A549 (cell line): ENCODE measurements at regions not wholly inside any gene's neighbourhood (a gene's known extent, or its start where the extent isn't known, plus 50 kb on each side); places are given as distances from the start of the nearest gene placed in this dataset.

Experiments
- ATAC-seq, 2 experiments: fragments of 200-7000 bp in 1 of 2; fragments of >200 bp in 1 of 2; cut with Nextera tagmentation in 1 of 2; cut with Tn5 transposase in 1 of 2; 3 replicates each; pipeline versions ENCODE4 v1.8.0 to v1.9.1; 2018 to 2020; ENCODE audit warnings: mild to moderate bottlenecking in 1 of 2, moderate library complexity in 1 of 2
- CTCF ChIA-PET: fragments of 300-600 bp; sonication (Branson Sonifier 250); formaldehyde crosslinking; extraction: SDS; loops from one replicate; lab custom pipeline; 2021; ENCODE audit warnings: antibody characterized with exemption, inconsistent platforms; lab: Yijun Ruan, JAX
- POLR2A ChIA-PET: fragments of 350-600 bp; formaldehyde crosslinking; extraction: SDS; loops from one replicate; lab custom pipeline; 2021; ENCODE audit warnings: antibody characterized with exemption, inconsistent platforms; lab: Yijun Ruan, JAX
- DNase-seq, 2 experiments: peaks; one replicate each; pipeline versions ENCODE4 v3.0.0 to v3.0.0-alpha.2; 2011 to 2016; ENCODE audit warnings: low read depth in 1 of 2, low spot score in 1 of 2
- FAIRE-seq: peaks from 2 replicates; lab custom pipeline; 2011; peaks lifted over from hg19 to GRCh38; lab: Jason Lieb, UNC
- H3K27ac ChIP-seq, 2 experiments: fragments of >200 bp; sonication (Bioruptor Twin); formaldehyde crosslinking; 3 replicates each; pipeline ENCODE4 v1.5.1; 2016 to 2017
- H3K4me1 ChIP-seq: fragments of >200 bp; sonication (Bioruptor Twin); formaldehyde crosslinking; 3 replicates; pipeline ENCODE4 v1.6.1; 2016
- H3K4me2 ChIP-seq: fragments of >200 bp; sonication (Bioruptor Twin); formaldehyde crosslinking; 3 replicates; pipeline ENCODE4 v1.6.1; 2016
- H3K4me3 ChIP-seq: fragments of >200 bp; sonication (Bioruptor Twin); formaldehyde crosslinking; 3 replicates; pipeline ENCODE4 v1.5.1; 2016
- H3K9me3 ChIP-seq: fragments of >200 bp; sonication (Bioruptor Twin); formaldehyde crosslinking; 3 replicates; pipeline ENCODE4 v1.6.1; 2016
- CBX2 ChIP-seq: fragments of 200-600 bp; sonication (generic); IDR thresholded peaks from 2 replicates; pipeline ENCODE4 v1.6.1; 2016; ENCODE audit warnings: low read depth, mild to moderate bottlenecking, borderline replicate concordance
- CHD2 ChIP-seq: fragments of 150-350 bp; IDR thresholded peaks from 2 replicates; pipeline ENCODE4 v1.6.1; 2014; ENCODE audit warnings: low read length; ENCODE audit not compliant: partially characterized antibody
- ELK1 ChIP-seq: fragments of 150-350 bp; IDR thresholded peaks from 2 replicates; pipeline ENCODE4 v1.6.1; 2014; ENCODE audit warnings: low read depth, mild to moderate bottlenecking, low read length
- EP300 ChIP-seq, 2 experiments: fragments of >200 bp; sonication (Bioruptor Twin); formaldehyde crosslinking; IDR thresholded peaks; 2 replicates in 1 of 2; 3 replicates in 1 of 2; pipeline ENCODE4 v1.6.1; 2016 to 2017
- ESRRA ChIP-seq: fragments of 150-350 bp; IDR thresholded peaks from 2 replicates; pipeline ENCODE4 v1.6.1; 2014; ENCODE audit warnings: mild to moderate bottlenecking, low read length, borderline replicate concordance
- HOXA7 ChIP-seq: fragments of 250-450 bp; sonication (Bioruptor Pico); IDR thresholded peaks from 2 replicates; pipeline ENCODE4 v1.5.0; 2020; ENCODE audit warnings: mild to moderate bottlenecking, moderate library complexity
- HOXB13 ChIP-seq: fragments of 250-450 bp; sonication (Bioruptor Pico); IDR thresholded peaks from 2 replicates; pipeline ENCODE4 v1.5.0; 2020; ENCODE audit warnings: low read depth, mild to moderate bottlenecking, moderate library complexity
- KDM1A ChIP-seq: fragments of 200-600 bp; sonication (generic); IDR thresholded peaks from 2 replicates; pipeline ENCODE4 v1.6.1; 2016; ENCODE audit warnings: low read depth, mild to moderate bottlenecking
- MAX ChIP-seq: IDR thresholded peaks from 2 replicates; pipeline ENCODE4 v1.6.1; 2012
- MYC ChIP-seq: IDR thresholded peaks from 2 replicates; pipeline ENCODE4 v1.6.1; 2012; ENCODE audit warnings: mild to moderate bottlenecking, inconsistent platforms, low read length, improper control_type of control experiment, borderline replicate concordance
- NR3C1 ChIP-seq: fragments of >200 bp; sonication (Bioruptor Twin); formaldehyde crosslinking; IDR thresholded peaks from 3 replicates; pipeline ENCODE4 v1.6.1; 2017
- PBX3 ChIP-seq: IDR thresholded peaks from 2 replicates; pipeline ENCODE4 v1.6.1; 2012
- POLR2A ChIP-seq: IDR thresholded peaks from 2 replicates; pipeline ENCODE4 v1.6.1; 2012; ENCODE audit warnings: mild to moderate bottlenecking, low read length
- POLR2AphosphoS2 ChIP-seq: conservative IDR thresholded peaks from 2 replicates; pipeline ENCODE4 v1.6.1; 2012; ENCODE audit warnings: low read length, improper control_type of control experiment, inconsistent platforms
- REST ChIP-seq: fragments of 200-600 bp; sonication (generic); IDR thresholded peaks from 2 replicates; pipeline ENCODE4 v1.6.1; 2016; ENCODE audit warnings: antibody characterized with exemption, mild to moderate bottlenecking, moderate library complexity
- SMC3 ChIP-seq: fragments of >200 bp; sonication (Bioruptor Twin); formaldehyde crosslinking; IDR thresholded peaks from 3 replicates; pipeline ENCODE4 v1.6.1; 2018; ENCODE audit warnings: inconsistent platforms
- TP53 ChIP-seq: fragments of 250-450 bp; sonication (Bioruptor Pico); IDR thresholded peaks from 2 replicates; pipeline ENCODE4 v1.5.0; 2021; ENCODE audit warnings: mild to moderate bottlenecking, moderate library complexity
- USF2 ChIP-seq: fragments of 450-650 bp; IDR thresholded peaks from 2 replicates; pipeline ENCODE4 v1.6.1; 2014; ENCODE audit warnings: antibody characterized with exemption
- WGBS: methylation state at CpG from one replicate; pipeline ENCODE4 v1.1.6; 2017; ENCODE audit errors: missing lambda C conversion rate; 5-methylcytosine and 5-hydroxymethylcytosine counted together

- ATAC-seq: no peak
- WGBS: 94% methylated on average over 2 of the region's 2 CpGs
- Histone ChIP-seq H3K27ac (peak overlapping the region; percentile 87 to 88), H3K4me2 (no peak overlapping the region), H3K4me1 (peaks cover 80% of the 10 kb centered on the region), H3K9me3 (no peaks in the 10 kb centered on the region), H3K4me3 (no peak overlapping the region)
- FAIRE-seq: no peak
- ChIA-PET CTCF (interaction anchor here (1.1 to 2.0 kb wide), 3 partner anchors 9 to 67 kb away, joined by 3 to 13 read pairs (median 5); no protein-coding TSS in a partner anchor), POLR2A (no interaction called here)
- TF ChIP-seq CBX2 (no peak), USF2 (no peak)
- TF ChIP-seq, all 56 proteins: peak for 0
- no peak for DNase-seq
These were observed 101.2 kb upstream of the PGRMC2 start for GRCh38 chr4:128388796-128389195.

GRCh38 chr4:128388352-128388630 is 100.7 kb upstream of the PGRMC2 start:
- Histone ChIP-seq H3K9me3 (no peaks in the 10 kb centered on the region), H3K4me1 (peaks cover 78% of the 10 kb centered on the region), H3K4me3 (no peak overlapping the region), H3K4me2 (peak overlapping the region; percentile 75), H3K27ac (peak overlapping the region; percentile 87 to 88)
- FAIRE-seq (no peak), DNase-seq (peak in 1 of 2 experiments; percentile 35), ATAC-seq (no peak)
- ChIA-PET CTCF (interaction anchor here (1.0 to 2.0 kb wide), 3 partner anchors 8 to 186 kb away, joined by 3 to 13 read pairs (median 5); no protein-coding TSS in a partner anchor), POLR2A (interaction anchor here (0.5 to 1.2 kb wide), 2 partner anchors 30 to 427 kb away, joined by 3 read pairs; no protein-coding TSS in a partner anchor)
- TF ChIP-seq ELK1 (no peak), HOXB13 (CRISPR knock-in tag) (no peak), NR3C1 (no peak), POLR2AphosphoS2 (no peak), TP53 (CRISPR knock-in tag) (no peak), PBX3 (no peak)
- 59% methylated on average over 3 of the region's 3 CpGs for WGBS

- 81% methylated on average over 2 of the region's 2 CpGs for WGBS
- ATAC-seq (no peak; a peak in 2 of 6 replicates), DNase-seq (no peak), FAIRE-seq (no peak)
- ChIA-PET CTCF (interaction anchor here (0.6 to 2.0 kb wide), 5 partner anchors 8 to 364 kb away, joined by 3 to 13 read pairs (median 3); no protein-coding TSS in a partner anchor), POLR2A (interaction anchor here (0.5 to 2.2 kb wide), 5 partner anchors 30 to 427 kb away, joined by 3 to 5 read pairs (median 3); partner anchors contain the start of gene PGRMC2)
- Histone ChIP-seq H3K4me3 (no peak overlapping the region), H3K4me2 (peak overlapping the region; percentile 75), H3K4me1 (peaks cover 73% of the 10 kb centered on the region), H3K9me3 (no peaks in the 10 kb centered on the region)
- TF ChIP-seq SMC3 (no peak), KDM1A (0 out of 2 replicates have a peak, but pooled peaks have one; percentile 29)
- TF ChIP-seq, all 56 proteins: peak for 1
- peak overlapping the region; percentile 87 to 88 for H3K27ac ChIP-seq
These were observed 100.2 kb upstream of the PGRMC2 start for GRCh38 chr4:128387600-128388351.

- Histone ChIP-seq H3K4me3 (no peak overlapping the region), H3K9me3 (no peaks in the 10 kb centered on the region), H3K4me1 (peaks cover 72% of the 10 kb centered on the region), H3K27ac (peak overlapping the region; percentile 87 to 88), H3K4me2 (peak overlapping the region; percentile 75)
- ATAC-seq (peak; percentile 88 to 89), FAIRE-seq (no peak), DNase-seq (peak; percentile 42 to 90)
- 8% methylated on average over 13 of the region's 15 CpGs for WGBS
- ChIA-PET CTCF (interaction anchor here (0.6 to 2.5 kb wide), 6 partner anchors 9 to 364 kb away, joined by 3 to 13 read pairs (median 3); no protein-coding TSS in a partner anchor), POLR2A (interaction anchor here (0.6 to 2.2 kb wide), 5 partner anchors 29 to 101 kb away, joined by 3 to 5 read pairs (median 4); partner anchors contain the start of gene PGRMC2)
- TF ChIP-seq EP300 (IDR thresholded peaks at IDR 0.05) (peak; percentile 67 to 85; a peak in 3 of 5 replicates), REST (no peak), MAX (peak; percentile 98), CHD2 (no peak), ESRRA (no peak), POLR2A (no peak), HOXA7 (no peak), TP53 (CRISPR knock-in tag) (no peak), CBX2 (no peak), MYC (peak; percentile 76)
These were observed 99.4 kb upstream of the PGRMC2 start for GRCh38 chr4:128386761-128387599.
